Panc1 (cell line): ENCODE measurements at regions not wholly inside any gene's neighbourhood (a gene's known extent, or its start where the extent isn't known, plus 50 kb on each side); places are given as distances from the start of the nearest gene placed in this dataset.

Experiments used
- ATAC-seq: fragments of 200-7000 bp; cut with Tn5 transposase; 2 replicates; pipeline ENCODE4 v1.9.1; 2020; ENCODE audit warnings: mild to moderate bottlenecking, moderate library complexity
- BruUV-seq: library from RNA; stranded (reverse); fragments of 400-500 nt; replicated peaks from 2 replicates; lab custom pipeline; 2021; lab: Mats Ljungman, UMichigan
- CTCF ChIA-PET: fragments of 300-600 bp; sonication (Branson Sonifier 250); formaldehyde crosslinking; loops from one replicate; lab custom pipeline; 2022; ENCODE audit warnings: antibody characterized with exemption; lab: Charles Lee
- POLR2A ChIA-PET: fragments of 300-600 bp; sonication (Branson Sonifier 250); formaldehyde crosslinking; loops from one replicate; lab custom pipeline; 2022; ENCODE audit warnings: antibody characterized with exemption; lab: Charles Lee
- DNase-seq: peaks from one replicate; pipeline ENCODE4 v3.0.0-alpha.2; 2010; ENCODE audit warnings: low read depth, low spot score
- H3K27ac ChIP-seq: 2 replicates; pipeline ENCODE4 v1.5.1; 2011; ENCODE audit warnings: mild to moderate bottlenecking, low read length, inconsistent platforms
- H3K27me3 ChIP-seq: fragments of 200-500 bp; sonication (Bioruptor generic); 2 replicates; pipeline ENCODE4 v1.6.0; 2014; ENCODE audit warnings: low read length, inconsistent platforms; ENCODE audit not compliant: control insufficient read depth, insufficient read depth
- H3K36me3 ChIP-seq: fragments of 200-500 bp; sonication (Bioruptor generic); 2 replicates; pipeline ENCODE4 v1.5.1; 2014; ENCODE audit warnings: inconsistent platforms, mild to moderate bottlenecking, low read length, moderate library complexity; ENCODE audit not compliant: control insufficient read depth, insufficient read depth
- H3K4me1 ChIP-seq: 2 replicates; pipeline ENCODE4 v1.5.1; 2011; ENCODE audit warnings: inconsistent platforms, mild to moderate bottlenecking, low read length, moderate library complexity; ENCODE audit not compliant: control insufficient read depth, insufficient read depth
- H3K4me3 ChIP-seq, 2 experiments: 2 replicates each; pipeline ENCODE4 v1.5.1; 2011 to 2012; ENCODE audit warnings: low read depth in 2 of 2, low read length in 2 of 2, mild to moderate bottlenecking in 2 of 2, inconsistent platforms in 1 of 2, moderate library complexity in 1 of 2
- H3K9me3 ChIP-seq: fragments of 200-500 bp; sonication (Bioruptor generic); 2 replicates; pipeline ENCODE4 v1.5.1; 2014; ENCODE audit warnings: low read depth, mild to moderate bottlenecking, inconsistent platforms, low read length, moderate library complexity; ENCODE audit not compliant: control insufficient read depth, insufficient read depth
- POLR2AphosphoS5 ChIP-seq: IDR thresholded peaks from 2 replicates; pipeline ENCODE4 v1.6.1; 2012; ENCODE audit warnings: mild to moderate bottlenecking, low read depth, low read length, moderate library complexity
- SIN3A ChIP-seq: IDR thresholded peaks from 2 replicates; pipeline ENCODE4 v1.6.1; 2012; ENCODE audit warnings: low read depth, mild to moderate bottlenecking, low read length, moderate library complexity, borderline replicate concordance; ENCODE audit not compliant: insufficient read depth
- TCF7L2 ChIP-seq: IDR thresholded peaks from 2 replicates; pipeline ENCODE4 v1.6.1; 2011; ENCODE audit warnings: mild to moderate bottlenecking, low read depth, low read length, inconsistent platforms
- in situ Hi-C: cut with HindIII; loops from 2 replicates; pipeline ENCODE4 v1.10.0; 2016; ENCODE audit warnings: low sequenced_read_pairs, low pct_unique_long_range_greater_than_20kb
- intact Hi-C: fragments of 100-400 bp; cut with micrococcal nuclease; formaldehyde crosslinking; loops from one replicate; pipeline ENCODE4 v1.10.0; 2022; ENCODE audit not compliant: unreplicated experiment
- TF ChIP-seq, protein P1 (sequence below): fragments of 450-650 bp; IDR thresholded peaks from 2 replicates; pipeline ENCODE4 v1.5.1; 2017; ENCODE audit warnings: mild to moderate bottlenecking
- TF ChIP-seq, protein P2 (sequence below), 2 experiments: IDR thresholded peaks; 2 replicates each; pipeline ENCODE4 v1.6.1; 2011 to 2012; ENCODE audit warnings: low read depth in 2 of 2, control low read depth in 1 of 2, low read length in 1 of 2, mild to moderate bottlenecking in 1 of 2, moderate library complexity in 1 of 2; ENCODE audit not compliant: insufficient read depth in 1 of 2

DNA sequence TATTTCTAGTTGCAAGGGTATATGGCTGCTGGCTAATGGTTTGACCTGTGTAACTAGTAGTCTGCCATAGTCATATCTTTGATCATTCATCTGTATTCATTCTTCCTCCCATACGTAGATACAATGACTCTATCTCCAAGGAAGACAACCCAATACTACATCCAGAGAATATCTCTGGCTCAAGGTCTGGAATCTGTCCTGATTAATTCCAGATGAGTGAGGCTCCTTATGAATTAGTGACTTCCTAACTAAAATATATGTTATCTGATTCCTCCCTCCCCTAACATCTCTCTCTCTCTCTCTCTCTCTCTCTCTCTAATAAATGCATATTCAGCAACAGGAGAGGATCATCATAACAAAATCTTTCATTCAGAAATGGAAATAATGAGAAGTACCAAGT is 641.5 kb downstream of the FAT4 start:
- DNase-seq, result no peak
- Histone ChIP-seq H3K27me3 (no peaks in the 10 kb centered on the region), H3K36me3 (no peaks in the 10 kb centered on the region), H3K9me3 (no peaks in the 10 kb centered on the region), H3K27ac (no peak overlapping the region), H3K4me3 (no peak overlapping the region), H3K4me1 (no peaks in the 10 kb centered on the region)
- no peak for ATAC-seq
- TF ChIP-seq, protein P1, sequence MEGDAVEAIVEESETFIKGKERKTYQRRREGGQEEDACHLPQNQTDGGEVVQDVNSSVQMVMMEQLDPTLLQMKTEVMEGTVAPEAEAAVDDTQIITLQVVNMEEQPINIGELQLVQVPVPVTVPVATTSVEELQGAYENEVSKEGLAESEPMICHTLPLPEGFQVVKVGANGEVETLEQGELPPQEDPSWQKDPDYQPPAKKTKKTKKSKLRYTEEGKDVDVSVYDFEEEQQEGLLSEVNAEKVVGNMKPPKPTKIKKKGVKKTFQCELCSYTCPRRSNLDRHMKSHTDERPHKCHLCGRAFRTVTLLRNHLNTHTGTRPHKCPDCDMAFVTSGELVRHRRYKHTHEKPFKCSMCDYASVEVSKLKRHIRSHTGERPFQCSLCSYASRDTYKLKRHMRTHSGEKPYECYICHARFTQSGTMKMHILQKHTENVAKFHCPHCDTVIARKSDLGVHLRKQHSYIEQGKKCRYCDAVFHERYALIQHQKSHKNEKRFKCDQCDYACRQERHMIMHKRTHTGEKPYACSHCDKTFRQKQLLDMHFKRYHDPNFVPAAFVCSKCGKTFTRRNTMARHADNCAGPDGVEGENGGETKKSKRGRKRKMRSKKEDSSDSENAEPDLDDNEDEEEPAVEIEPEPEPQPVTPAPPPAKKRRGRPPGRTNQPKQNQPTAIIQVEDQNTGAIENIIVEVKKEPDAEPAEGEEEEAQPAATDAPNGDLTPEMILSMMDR, result no peak
- TF ChIP-seq POLR2AphosphoS5 (no peak), SIN3A (no peak), TCF7L2 (no peak)
- TF ChIP-seq, protein P2, sequence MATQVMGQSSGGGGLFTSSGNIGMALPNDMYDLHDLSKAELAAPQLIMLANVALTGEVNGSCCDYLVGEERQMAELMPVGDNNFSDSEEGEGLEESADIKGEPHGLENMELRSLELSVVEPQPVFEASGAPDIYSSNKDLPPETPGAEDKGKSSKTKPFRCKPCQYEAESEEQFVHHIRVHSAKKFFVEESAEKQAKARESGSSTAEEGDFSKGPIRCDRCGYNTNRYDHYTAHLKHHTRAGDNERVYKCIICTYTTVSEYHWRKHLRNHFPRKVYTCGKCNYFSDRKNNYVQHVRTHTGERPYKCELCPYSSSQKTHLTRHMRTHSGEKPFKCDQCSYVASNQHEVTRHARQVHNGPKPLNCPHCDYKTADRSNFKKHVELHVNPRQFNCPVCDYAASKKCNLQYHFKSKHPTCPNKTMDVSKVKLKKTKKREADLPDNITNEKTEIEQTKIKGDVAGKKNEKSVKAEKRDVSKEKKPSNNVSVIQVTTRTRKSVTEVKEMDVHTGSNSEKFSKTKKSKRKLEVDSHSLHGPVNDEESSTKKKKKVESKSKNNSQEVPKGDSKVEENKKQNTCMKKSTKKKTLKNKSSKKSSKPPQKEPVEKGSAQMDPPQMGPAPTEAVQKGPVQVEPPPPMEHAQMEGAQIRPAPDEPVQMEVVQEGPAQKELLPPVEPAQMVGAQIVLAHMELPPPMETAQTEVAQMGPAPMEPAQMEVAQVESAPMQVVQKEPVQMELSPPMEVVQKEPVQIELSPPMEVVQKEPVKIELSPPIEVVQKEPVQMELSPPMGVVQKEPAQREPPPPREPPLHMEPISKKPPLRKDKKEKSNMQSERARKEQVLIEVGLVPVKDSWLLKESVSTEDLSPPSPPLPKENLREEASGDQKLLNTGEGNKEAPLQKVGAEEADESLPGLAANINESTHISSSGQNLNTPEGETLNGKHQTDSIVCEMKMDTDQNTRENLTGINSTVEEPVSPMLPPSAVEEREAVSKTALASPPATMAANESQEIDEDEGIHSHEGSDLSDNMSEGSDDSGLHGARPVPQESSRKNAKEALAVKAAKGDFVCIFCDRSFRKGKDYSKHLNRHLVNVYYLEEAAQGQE (IDR thresholded peaks at IDR 0.05; ENCODE audit: insufficient read depth in 1 of 2, low read depth in 2 of 2, low read length in 1 of 2), result no peak
- ChIA-PET CTCF (no interaction called here), POLR2A (no interaction called here)
- in situ Hi-C loops, result no loop called here
- intact Hi-C loops, result no loop called here
- no TSS peak for BruUV-seq

DNA sequence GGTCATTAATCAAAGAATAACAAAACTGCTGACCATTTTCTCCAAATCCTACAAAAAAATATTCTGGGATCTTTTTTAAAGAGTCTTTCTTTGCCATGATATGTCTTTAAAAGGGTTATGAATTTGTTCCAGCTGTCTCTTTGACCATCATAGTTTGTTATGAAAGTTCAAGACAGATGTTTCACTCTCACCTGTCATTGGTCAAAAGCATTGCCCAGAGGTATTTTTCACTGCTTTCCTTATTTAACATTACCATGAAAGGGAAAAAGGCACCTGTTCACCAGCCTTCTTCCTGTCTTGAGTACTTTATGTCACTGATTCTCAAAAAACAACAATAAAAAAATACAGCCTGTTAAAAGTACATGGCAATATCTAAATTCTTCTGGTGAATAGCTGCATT is 643.8 kb downstream of the FAT4 start:
- in situ Hi-C loops, result no loop called here
- ATAC-seq, result no peak
- H3K27ac ChIP-seq, result no peak overlapping the region

More for the DNA sequence above, 643.8 kb downstream of the FAT4 start:
- ChIA-PET POLR2A (no interaction called here), CTCF (no interaction called here)
- TF ChIP-seq, protein P2 (IDR thresholded peaks at IDR 0.05; ENCODE audit: insufficient read depth in 1 of 2, low read depth in 2 of 2, low read length in 1 of 2), result no peak
- TF ChIP-seq, protein P1, result no peak
- TF ChIP-seq POLR2AphosphoS5 (no peak), TCF7L2 (no peak), SIN3A (no peak)
- no peak for DNase-seq
- H3K9me3 ChIP-seq, result no peaks in the 10 kb centered on the region
- no TSS peak for BruUV-seq
- H3K4me1 ChIP-seq, result no peaks in the 10 kb centered on the region
- no peaks in the 10 kb centered on the region for H3K27me3 ChIP-seq
- no peak overlapping the region for H3K4me3 ChIP-seq
- intact Hi-C loops, result no loop called here
- no peaks in the 10 kb centered on the region for H3K36me3 ChIP-seq
